ENCODE measurements at regions not wholly inside any gene's neighbourhood (a gene's known extent, or its start where the extent isn't known, plus 50 kb on each side); places are given as distances from the start of the nearest gene placed in this dataset.

DNA sequence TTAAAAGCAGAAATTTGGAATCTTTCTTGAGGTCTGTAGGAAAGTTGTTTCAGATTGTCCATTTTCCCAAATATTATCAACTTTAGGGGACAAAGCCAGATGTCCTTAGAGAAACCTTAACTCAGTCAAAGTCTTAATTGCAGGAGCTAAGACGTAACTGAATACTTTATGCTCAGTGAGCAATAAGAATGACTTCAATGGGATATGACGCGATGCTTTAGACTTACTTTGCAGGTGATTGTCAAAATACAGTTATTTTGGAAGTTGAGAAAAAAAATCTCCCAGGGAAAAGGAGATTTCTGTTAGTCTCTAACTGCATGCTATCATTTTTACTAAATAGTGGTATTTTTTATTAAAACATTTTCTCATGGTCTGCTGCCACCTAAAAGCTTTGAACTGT lies 750.9 kb upstream of the STXBP6 start:
- no CpG with 5 or more reads among the region's 3 CpGs for WGBS (ENCODE audit: insufficient coverage)
- H3K27me3 ChIP-seq (ENCODE audit: control insufficient read depth, insufficient read depth, low read length): no peaks in the 10 kb centered on the region
- H3K9me3 ChIP-seq (ENCODE audit: control insufficient read depth, insufficient read depth, low read length): no peaks in the 10 kb centered on the region
- no peak overlapping the region for H3K27ac ChIP-seq (ENCODE audit: low read depth, low read length)
- no peak overlapping the region for H3K4me3 ChIP-seq (ENCODE audit: low read depth, low read length)
- H3K36me3 ChIP-seq (ENCODE audit: control insufficient read depth, insufficient read depth, low read length): no peaks in the 10 kb centered on the region
- H3K4me1 ChIP-seq (ENCODE audit: control insufficient read depth, insufficient read depth, low read length): no peaks in the 10 kb centered on the region
- DNase-seq (ENCODE audit: low read depth in 4 of 6, low spot score in 6 of 6): no peak

- H3K27me3 ChIP-seq (ENCODE audit: control insufficient read depth, insufficient read depth, low read length): no peaks in the 10 kb centered on the region
- DNase-seq (ENCODE audit: low read depth in 4 of 6, low spot score in 6 of 6): no peak
- H3K9me3 ChIP-seq (ENCODE audit: control insufficient read depth, insufficient read depth, low read length): no peaks in the 10 kb centered on the region
- no peak overlapping the region for H3K4me3 ChIP-seq (ENCODE audit: low read depth, low read length)
- no peaks in the 10 kb centered on the region for H3K4me1 ChIP-seq (ENCODE audit: control insufficient read depth, insufficient read depth, low read length)
- no CpG with 5 or more reads among the region's 1 CpG for WGBS (ENCODE audit: insufficient coverage)
- no peak overlapping the region for H3K27ac ChIP-seq (ENCODE audit: low read depth, low read length)
- H3K36me3 ChIP-seq (ENCODE audit: control insufficient read depth, insufficient read depth, low read length): no peaks in the 10 kb centered on the region
Observed at GRCh38 chr14:25788252-25788651, 738.3 kb upstream of the STXBP6 start.

GRCh38 chr14:25765909-25766308 lies 716.0 kb upstream of the STXBP6 start:
- no peaks in the 10 kb centered on the region for H3K27me3 ChIP-seq (ENCODE audit: control insufficient read depth, insufficient read depth, low read length)
- no peaks in the 10 kb centered on the region for H3K4me1 ChIP-seq (ENCODE audit: control insufficient read depth, insufficient read depth, low read length)
- 100% methylated on average over 1 of the region's 3 CpGs for whole genome bisulfite sequencing (ENCODE audit: insufficient coverage)
- no peaks in the 10 kb centered on the region for H3K9me3 ChIP-seq (ENCODE audit: control insufficient read depth, insufficient read depth, low read length)
- H3K27ac ChIP-seq (ENCODE audit: low read depth, low read length): no peak overlapping the region
- no peaks in the 10 kb centered on the region for H3K36me3 ChIP-seq (ENCODE audit: control insufficient read depth, insufficient read depth, low read length)
- no peak overlapping the region for H3K4me3 ChIP-seq (ENCODE audit: low read depth, low read length)
- DNase-seq (ENCODE audit: low read depth in 4 of 6, low spot score in 6 of 6): no peak

DNA sequence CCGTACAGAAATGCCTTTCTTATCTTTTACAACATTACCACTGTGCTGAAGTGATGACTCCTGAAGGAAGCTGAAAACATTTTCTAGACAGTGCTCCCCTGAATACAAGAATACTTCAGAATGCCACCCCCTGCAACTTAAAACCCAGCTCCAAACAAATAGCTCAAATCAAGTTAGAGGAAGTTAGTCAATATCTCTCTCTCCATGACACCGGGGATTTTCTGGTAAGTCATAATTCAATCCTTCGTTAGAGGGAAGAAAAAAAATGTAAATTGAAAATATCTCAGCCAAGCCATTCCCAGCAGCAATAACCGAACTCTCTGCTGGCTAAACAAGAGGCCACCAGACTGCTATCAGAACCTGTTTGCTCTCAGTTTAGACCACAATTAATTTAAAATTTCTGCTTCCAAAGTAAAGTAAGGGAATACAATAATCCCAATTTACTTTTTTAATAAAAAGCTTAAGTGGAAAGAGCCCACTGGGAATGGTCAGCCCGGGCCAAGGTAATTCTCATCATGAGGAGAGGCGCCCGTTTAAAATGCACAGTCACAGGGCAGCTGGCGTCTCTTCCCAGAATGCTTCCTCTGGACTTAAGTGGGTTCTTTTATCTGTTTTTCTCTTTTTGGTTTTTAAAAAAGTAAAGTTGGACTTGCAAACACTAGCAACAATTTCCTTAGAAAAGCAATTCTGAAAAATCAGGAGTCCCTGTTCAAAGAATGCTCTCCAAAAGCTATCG lies 710.1 kb upstream of the STXBP6 start:
- no peaks in the 10 kb centered on the region for H3K4me1 ChIP-seq (ENCODE audit: control insufficient read depth, insufficient read depth, low read length)
- 67% methylated on average over 1 of the region's 9 CpGs for WGBS (ENCODE audit: insufficient coverage)
- H3K9me3 ChIP-seq (ENCODE audit: control insufficient read depth, insufficient read depth, low read length): no peaks in the 10 kb centered on the region
- H3K27me3 ChIP-seq (ENCODE audit: control insufficient read depth, insufficient read depth, low read length): no peaks in the 10 kb centered on the region
- no peaks in the 10 kb centered on the region for H3K36me3 ChIP-seq (ENCODE audit: control insufficient read depth, insufficient read depth, low read length)
- no peak for DNase-seq (ENCODE audit: low read depth in 4 of 6, low spot score in 6 of 6)
- no peak overlapping the region for H3K27ac ChIP-seq (ENCODE audit: low read depth, low read length)
- no peak overlapping the region for H3K4me3 ChIP-seq (ENCODE audit: low read depth, low read length)

- no CpG with 5 or more reads among the region's 2 CpGs for WGBS (ENCODE audit: insufficient coverage)
- H3K36me3 ChIP-seq (ENCODE audit: control insufficient read depth, insufficient read depth, low read length): no peaks in the 10 kb centered on the region
- H3K4me3 ChIP-seq (ENCODE audit: low read depth, low read length): no peak overlapping the region
- H3K4me1 ChIP-seq (ENCODE audit: control insufficient read depth, insufficient read depth, low read length): no peaks in the 10 kb centered on the region
- H3K9me3 ChIP-seq (ENCODE audit: control insufficient read depth, insufficient read depth, low read length): no peaks in the 10 kb centered on the region
- DNase-seq (ENCODE audit: low read depth in 4 of 6, low spot score in 6 of 6): no peak
- H3K27me3 ChIP-seq (ENCODE audit: control insufficient read depth, insufficient read depth, low read length): no peaks in the 10 kb centered on the region
- no peak overlapping the region for H3K27ac ChIP-seq (ENCODE audit: low read depth, low read length)
Observed at GRCh38 chr14:25759256-25759655, 709.3 kb upstream of the STXBP6 start.

GRCh38 chr14:25757364-25757763 lies 707.4 kb upstream of the STXBP6 start:
- Histone ChIP-seq H3K4me1 (ENCODE audit: control insufficient read depth, insufficient read depth, low read length) (no peaks in the 10 kb centered on the region), H3K27me3 (ENCODE audit: control insufficient read depth, insufficient read depth, low read length) (no peaks in the 10 kb centered on the region)

GRCh38 chr14:25756876-25757275 lies 706.9 kb upstream of the STXBP6 start:
- Histone ChIP-seq H3K27me3 (ENCODE audit: control insufficient read depth, insufficient read depth, low read length) (no peaks in the 10 kb centered on the region), H3K27ac (ENCODE audit: low read depth, low read length) (no peak overlapping the region), H3K9me3 (ENCODE audit: control insufficient read depth, insufficient read depth, low read length) (no peaks in the 10 kb centered on the region), H3K36me3 (ENCODE audit: control insufficient read depth, insufficient read depth, low read length) (no peaks in the 10 kb centered on the region), H3K4me3 (ENCODE audit: low read depth, low read length) (no peak overlapping the region), H3K4me1 (ENCODE audit: control insufficient read depth, insufficient read depth, low read length) (no peaks in the 10 kb centered on the region)
- no peak for DNase-seq (ENCODE audit: low read depth in 4 of 6, low spot score in 6 of 6)
- WGBS (ENCODE audit: insufficient coverage): 79% methylated on average over 3 of the region's 4 CpGs

More at GRCh38 chr14:25757364-25757763, 707.4 kb upstream of the STXBP6 start:
- no peak overlapping the region for H3K4me3 ChIP-seq (ENCODE audit: low read depth, low read length)
- no peaks in the 10 kb centered on the region for H3K9me3 ChIP-seq (ENCODE audit: control insufficient read depth, insufficient read depth, low read length)
- no peak overlapping the region for H3K27ac ChIP-seq (ENCODE audit: low read depth, low read length)
- H3K36me3 ChIP-seq (ENCODE audit: control insufficient read depth, insufficient read depth, low read length): no peaks in the 10 kb centered on the region
- no CpG with 5 or more reads among the region's 3 CpGs for WGBS (ENCODE audit: insufficient coverage)
- no peak for DNase-seq (ENCODE audit: low read depth in 4 of 6, low spot score in 6 of 6)

DNA sequence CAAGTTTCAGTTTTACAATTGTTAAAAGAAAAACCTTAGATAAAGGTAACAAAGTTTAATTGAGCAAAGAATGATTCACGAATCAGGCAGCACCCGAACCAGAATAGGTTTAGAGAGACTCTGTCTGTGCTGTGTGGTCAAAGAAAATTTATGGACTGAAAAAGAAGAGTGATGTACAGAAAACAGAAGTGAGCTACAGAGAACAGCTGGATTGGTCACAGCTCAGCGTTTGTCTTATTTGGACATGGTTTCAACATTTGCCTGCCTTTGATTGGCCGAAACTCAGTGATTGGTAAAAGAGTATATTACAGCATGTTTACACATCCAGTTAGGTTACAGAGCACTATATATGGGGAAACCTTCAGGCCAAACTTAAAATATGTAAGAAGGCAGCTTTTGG lies 703.2 kb upstream of the STXBP6 start:
- no peak for DNase-seq (ENCODE audit: low read depth in 4 of 6, low spot score in 6 of 6)
- no peak overlapping the region for H3K27ac ChIP-seq (ENCODE audit: low read depth, low read length)
- H3K27me3 ChIP-seq (ENCODE audit: control insufficient read depth, insufficient read depth, low read length): no peaks in the 10 kb centered on the region
- no peak overlapping the region for H3K4me3 ChIP-seq (ENCODE audit: low read depth, low read length)
- no peaks in the 10 kb centered on the region for H3K9me3 ChIP-seq (ENCODE audit: control insufficient read depth, insufficient read depth, low read length)
- no peaks in the 10 kb centered on the region for H3K36me3 ChIP-seq (ENCODE audit: control insufficient read depth, insufficient read depth, low read length)
- H3K4me1 ChIP-seq (ENCODE audit: control insufficient read depth, insufficient read depth, low read length): no peaks in the 10 kb centered on the region
- WGBS (ENCODE audit: insufficient coverage): 37% methylated on average over 3 of the region's 4 CpGs

DNA sequence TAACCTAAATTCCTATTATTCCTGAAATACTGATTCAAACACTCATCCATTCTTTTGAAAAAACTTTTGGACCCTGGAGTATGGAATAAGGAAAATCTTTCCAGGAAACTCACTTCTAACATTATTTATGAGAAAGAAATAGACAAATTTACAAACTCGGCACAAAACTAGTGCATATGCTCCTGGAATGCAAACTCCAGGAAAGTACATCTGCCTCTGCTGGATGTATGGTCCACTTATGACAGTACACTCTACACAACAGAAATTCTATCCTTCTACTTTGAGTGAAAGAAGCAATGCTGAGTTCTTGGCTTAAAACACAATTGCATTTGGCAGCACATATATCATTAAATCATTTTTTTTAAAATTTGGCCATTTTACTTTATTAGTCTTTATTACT lies 700.5 kb upstream of the STXBP6 start:
- no peaks in the 10 kb centered on the region for H3K27me3 ChIP-seq (ENCODE audit: control insufficient read depth, insufficient read depth, low read length)
- no CpG with 5 or more reads among the region's 1 CpG for WGBS (ENCODE audit: insufficient coverage)
- no peaks in the 10 kb centered on the region for H3K36me3 ChIP-seq (ENCODE audit: control insufficient read depth, insufficient read depth, low read length)
- H3K9me3 ChIP-seq (ENCODE audit: control insufficient read depth, insufficient read depth, low read length): no peaks in the 10 kb centered on the region
- H3K4me3 ChIP-seq (ENCODE audit: low read depth, low read length): no peak overlapping the region
- no peak overlapping the region for H3K27ac ChIP-seq (ENCODE audit: low read depth, low read length)
- DNase-seq (ENCODE audit: low read depth in 4 of 6, low spot score in 6 of 6): no peak
- H3K4me1 ChIP-seq (ENCODE audit: control insufficient read depth, insufficient read depth, low read length): no peaks in the 10 kb centered on the region

All from spinal cord (tissue), 9 donors.